MM.1S (cell line): ENCODE measurements at regions not wholly inside any gene's neighbourhood (a gene's known extent, or its start where the extent isn't known, plus 50 kb on each side); places are given as distances from the start of the nearest gene placed in this dataset.

Experiments used
- DNase-seq: peaks from one replicate; pipeline ENCODE4 v3.0.0-alpha.2; 2015
- H2AFZ ChIP-seq: fragments of 300-600 bp; sonication (generic); 2 replicates; pipeline ENCODE4 v1.6.0; 2016; ENCODE audit warnings: antibody characterized with exemption, low read length
- H3F3A ChIP-seq: fragments of 300-600 bp; sonication (generic); 2 replicates; pipeline ENCODE4 v1.6.1; 2016; ENCODE audit warnings: mild to moderate bottlenecking, antibody characterized with exemption, low read length, moderate library complexity, mixed read lengths; ENCODE audit not compliant: insufficient read depth
- H3K27ac ChIP-seq: fragments of 300-600 bp; sonication (generic); 2 replicates; pipeline ENCODE4 v1.5.1; 2016; ENCODE audit warnings: mild to moderate bottlenecking, low read length
- H3K27me3 ChIP-seq: fragments of 300-600 bp; sonication (generic); replicated peaks from 2 replicates; pipeline ENCODE4 v1.6.0; 2016; ENCODE audit warnings: low read length; ENCODE audit not compliant: insufficient read depth
- H3K36me3 ChIP-seq: fragments of 300-600 bp; sonication (generic); replicated peaks from 2 replicates; pipeline ENCODE4 v1.6.1; 2016; ENCODE audit warnings: mild to moderate bottlenecking, low read length, mixed read lengths; ENCODE audit not compliant: insufficient read depth
- H3K4me1 ChIP-seq: fragments of 300-600 bp; sonication (generic); 2 replicates; pipeline ENCODE4 v1.6.1; 2016; ENCODE audit warnings: low read length, mixed read lengths
- H3K4me2 ChIP-seq: fragments of 300-600 bp; sonication (generic); 2 replicates; pipeline ENCODE4 v1.6.0; 2016; ENCODE audit warnings: low read depth, low read length
- H3K4me3 ChIP-seq: fragments of 300-600 bp; sonication (generic); 2 replicates; pipeline ENCODE4 v1.5.1; 2016; ENCODE audit warnings: low read length, mixed read lengths
- H3K79me2 ChIP-seq: fragments of 300-600 bp; sonication (generic); 2 replicates; pipeline ENCODE4 v1.6.1; 2016; ENCODE audit warnings: mixed run types, low read length, mixed read lengths
- H3K9ac ChIP-seq: fragments of 300-600 bp; sonication (generic); 2 replicates; pipeline ENCODE4 v1.6.1; 2016; ENCODE audit warnings: low read length, mixed read lengths
- H3K9me2 ChIP-seq: fragments of 300-600 bp; sonication (generic); replicated peaks from 2 replicates; pipeline ENCODE4 v1.6.1; 2016; ENCODE audit warnings: mild to moderate bottlenecking, low read length, mixed read lengths; ENCODE audit not compliant: insufficient read depth
- H3K9me3 ChIP-seq: fragments of 300-600 bp; sonication (generic); replicated peaks from 2 replicates; pipeline ENCODE4 v1.6.1; 2016; ENCODE audit warnings: mild to moderate bottlenecking, low read length, mixed read lengths; ENCODE audit not compliant: insufficient read depth
- H4K20me1 ChIP-seq: fragments of 300-600 bp; sonication (generic); 2 replicates; pipeline ENCODE4 v1.6.1; 2016; ENCODE audit warnings: mild to moderate bottlenecking, low read length, moderate library complexity, mixed read lengths; ENCODE audit not compliant: insufficient read depth
- CTCF ChIP-seq: fragments of 300-600 bp; sonication (generic); IDR thresholded peaks from 2 replicates; pipeline ENCODE4 v1.5.1; 2016; ENCODE audit warnings: antibody characterized with exemption, low read length, mixed read lengths
- EZH2 ChIP-seq: fragments of 300-600 bp; sonication (generic); optimal IDR thresholded peaks from 2 replicates; pipeline ENCODE3; 2017; ENCODE audit warnings: low read depth, mild to moderate bottlenecking, antibody characterized with exemption, low read length, mixed read lengths
- EZH2phosphoT487 ChIP-seq: fragments of 300-600 bp; sonication (generic); IDR thresholded peaks from 2 replicates; pipeline ENCODE4 v1.6.1; 2018; ENCODE audit warnings: antibody characterized with exemption, low read length

GRCh38 chr9:91483835-91484234, 60.2 kb upstream of the NFIL3 start:
- Histone ChIP-seq H3K4me3 (no peak overlapping the region), H3F3A (no peaks in the 10 kb centered on the region), H4K20me1 (no peaks in the 10 kb centered on the region), H3K9me3 (no peaks in the 10 kb centered on the region), H2AFZ (no peak overlapping the region), H3K9me2 (no peaks in the 10 kb centered on the region), H3K27ac (no peak overlapping the region), H3K4me2 (no peak overlapping the region), H3K4me1 (no peaks in the 10 kb centered on the region), H3K36me3 (no peaks in the 10 kb centered on the region), H3K27me3 (no peaks in the 10 kb centered on the region), H3K9ac (no peak overlapping the region), H3K79me2 (no peaks in the 10 kb centered on the region)
- no peak for TF ChIP-seq EZH2phosphoT487
- no peak for TF ChIP-seq EZH2
- no peak for TF ChIP-seq CTCF
- DNase-seq = no peak

GRCh38 chr9:91483189-91483691, 59.6 kb upstream of the NFIL3 start:
- H3F3A ChIP-seq = no peaks in the 10 kb centered on the region
- TF ChIP-seq EZH2phosphoT487 (no peak), CTCF (no peak), EZH2 (no peak)
- no peak overlapping the region for H3K27ac ChIP-seq
- no peaks in the 10 kb centered on the region for H3K9me2 ChIP-seq
- no peak overlapping the region for H3K4me3 ChIP-seq
- no peak overlapping the region for H2AFZ ChIP-seq
- H3K27me3 ChIP-seq = no peaks in the 10 kb centered on the region
- H3K4me1 ChIP-seq = no peaks in the 10 kb centered on the region
- H3K9ac ChIP-seq = no peak overlapping the region
- no peaks in the 10 kb centered on the region for H3K36me3 ChIP-seq
- no peak for DNase-seq
- H3K9me3 ChIP-seq = no peaks in the 10 kb centered on the region
- H3K4me2 ChIP-seq = no peak overlapping the region
- H3K79me2 ChIP-seq = no peaks in the 10 kb centered on the region
- no peaks in the 10 kb centered on the region for H4K20me1 ChIP-seq

- Histone ChIP-seq H3K36me3 (no peaks in the 10 kb centered on the region), H3K4me1 (no peaks in the 10 kb centered on the region), H3K4me2 (no peak overlapping the region), H2AFZ (no peak overlapping the region), H3F3A (no peaks in the 10 kb centered on the region), H3K9me3 (no peaks in the 10 kb centered on the region), H3K79me2 (no peaks in the 10 kb centered on the region), H3K4me3 (no peak overlapping the region), H3K9me2 (no peaks in the 10 kb centered on the region), H3K27me3 (no peaks in the 10 kb centered on the region), H3K27ac (no peak overlapping the region), H3K9ac (no peak overlapping the region), H4K20me1 (no peaks in the 10 kb centered on the region)
- no peak for TF ChIP-seq EZH2phosphoT487
- TF ChIP-seq EZH2 = no peak
- TF ChIP-seq CTCF = no peak
- DNase-seq = no peak
Observed at GRCh38 chr9:91481972-91482371, 58.3 kb upstream of the NFIL3 start.
